Heart right ventricle (tissue), 16 donors: ENCODE measurements at regions not wholly inside any gene's neighbourhood (a gene's known extent, or its start where the extent isn't known, plus 50 kb on each side); places are given as distances from the start of the nearest gene placed in this dataset.

ENCODE experiments used
- ATAC-seq, 8 donors: fragments of 200-7000 bp; cut with Tn5 transposase; one replicate each; pipeline ENCODE4 v1.9.1; 2020; ENCODE audit warnings: mild to moderate bottlenecking in 8 of 8, moderate library complexity in 8 of 8, moderate number of reproducible peaks in 1 of 8
- DNase-seq, 2 donors: peaks; one replicate each; pipeline ENCODE4 v3.0.0-alpha.2; 2020
- H3K27ac ChIP-seq, 10 donors: fragments of 200-600 bp; sonication (generic) in 2 of 10; one replicate each; pipeline versions ENCODE4 v1.5.0 to v1.8.0; 2020 to 2022; ENCODE audit warnings: mild to moderate bottlenecking in 3 of 10
- H3K27me3 ChIP-seq, 7 donors: fragments of 200-600 bp; one replicate each; pipeline ENCODE4 v1.8.0; 2021 to 2022; ENCODE audit warnings: mild to moderate bottlenecking in 2 of 7
- H3K36me3 ChIP-seq, 9 donors: fragments of 200-600 bp; sonication (generic) in 1 of 9; one replicate each; pipeline versions ENCODE4 v1.5.0 to v1.8.0; 2020 to 2022; ENCODE audit warnings: mild to moderate bottlenecking in 2 of 9
- H3K4me1 ChIP-seq, 9 donors: fragments of 200-600 bp; sonication (generic) in 1 of 9; one replicate each; pipeline versions ENCODE4 v1.5.0 to v1.8.0; 2020 to 2022; ENCODE audit warnings: mild to moderate bottlenecking in 4 of 9
- H3K4me3 ChIP-seq, 10 donors: fragments of 200-600 bp; sonication (generic) in 2 of 10; one replicate each; pipeline versions ENCODE4 v1.5.0 to v1.8.0; 2020 to 2022; ENCODE audit warnings: mild to moderate bottlenecking in 7 of 10, moderate library complexity in 2 of 10
- H3K9me3 ChIP-seq, 11 donors: fragments of 200-600 bp in 10 of 11; sonication (generic) in 2 of 11; one replicate each; pipeline versions ENCODE4 v1.5.0 to v1.8.0; 2013 to 2022; ENCODE audit warnings: mild to moderate bottlenecking in 2 of 11, control low read depth in 1 of 11, moderate library complexity in 1 of 11
- CTCF ChIP-seq, 9 donors: fragments of 200-600 bp; sonication (generic) in 2 of 9; IDR thresholded peaks; one replicate each; pipeline versions ENCODE4 v1.5.0 to v1.8.0; 2021 to 2022; ENCODE audit warnings: antibody characterized with exemption in 9 of 9, mild to moderate bottlenecking in 5 of 9, moderate library complexity in 1 of 9
- WGBS, 2 donors: extraction: QIAGEN DNeasy Blood & Tissue Kit; methylation state at CpG; one replicate each; pipeline ENCODE4 v1.1.7; 2013; ENCODE audit warnings: inconsistent platforms in 1 of 2; 5-methylcytosine and 5-hydroxymethylcytosine counted together
- intact Hi-C, 10 donors: fragments of 100-400 bp; cut with DNase I; formaldehyde crosslinking; loops; one replicate each; pipeline versions ENCODE4 v1.11.1 to v1.14.2; 2022
- donor health status: Arrhythmogenic right ventricular cardiomyopathy.
- donor health status: ischemic (EF 13 %, LVEDD 7.1; RV severe dilation, severe dysfunction).
- donor health status: healthy with polysubstance abuse.
- donor health status: DM: no; HTN: yes; CAD: no.
- donor health status: DM: no; HTN: no; CAD: no.
- donor health status: ischemic (EF 25% LVEDD 6.9; RV normal size, moderate dysfunction).
- donor health status: ischemic (EF 25% LVEDD 5.7; RV mildly dilated, moderate dysfunction).
- donor health status: healthy.
- donor health status: DM: yes; HTN: yes; CAD: no.
- donor health status: Ischemic cardiomyopathy.
- donor health status: ischemic (EF 35%, LVEDD 5.7; RV mildly dilated, moderate dysfunction).
- donor health status: nonischemic (EF 11% LVEDD 7.7; RV severe dilation, severe dysfunction).
- donor health status: DM: yes; HTN: yes; CAD: no.
- donor health status: PGD.
- donor health status: ischemic (EF 29% LVEDD 5.4; RV normal size, mild dysfunction).
- donor health status: nonischemic (EF 23%, LVEDD 6.1; RV moderate dilation, normal function).

DNA sequence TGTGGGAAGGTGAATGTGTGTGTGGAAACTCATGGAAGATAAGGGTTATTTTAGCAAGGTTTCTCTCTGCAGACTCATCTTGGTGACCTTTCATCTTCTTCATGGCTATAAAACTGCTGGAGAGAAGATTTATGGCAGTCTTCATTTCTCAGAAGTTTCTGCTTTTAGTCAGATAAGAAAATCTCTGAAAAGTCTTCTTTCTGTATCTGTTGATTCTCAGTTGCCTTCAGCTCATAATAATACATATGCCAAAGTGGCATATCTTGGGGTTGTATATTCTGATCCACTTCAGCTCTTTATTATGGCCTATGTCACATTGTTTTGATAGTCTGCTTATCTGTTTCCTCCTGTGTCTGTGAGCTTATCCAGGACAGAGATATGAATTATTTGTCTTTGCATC, 143.3 kb upstream of the TMTC4 start:
- intact Hi-C loops = no loop called here
- no peak for ATAC-seq
- peaks cover 0 to 15% (median 0%) of the 10 kb centered on the region in 9 donors for H3K4me1 ChIP-seq
- no peak overlapping the region for H3K27ac ChIP-seq
- DNase-seq = no peak
- no peaks in the 10 kb centered on the region for H3K36me3 ChIP-seq
- no peaks in the 10 kb centered on the region for H3K27me3 ChIP-seq
- TF ChIP-seq CTCF (IDR thresholded peaks at IDR 0.05) = no peak
- H3K4me3 ChIP-seq = no peak overlapping the region
- peaks cover 0 to 15% (median 0%) of the 10 kb centered on the region in 11 donors for H3K9me3 ChIP-seq

DNA sequence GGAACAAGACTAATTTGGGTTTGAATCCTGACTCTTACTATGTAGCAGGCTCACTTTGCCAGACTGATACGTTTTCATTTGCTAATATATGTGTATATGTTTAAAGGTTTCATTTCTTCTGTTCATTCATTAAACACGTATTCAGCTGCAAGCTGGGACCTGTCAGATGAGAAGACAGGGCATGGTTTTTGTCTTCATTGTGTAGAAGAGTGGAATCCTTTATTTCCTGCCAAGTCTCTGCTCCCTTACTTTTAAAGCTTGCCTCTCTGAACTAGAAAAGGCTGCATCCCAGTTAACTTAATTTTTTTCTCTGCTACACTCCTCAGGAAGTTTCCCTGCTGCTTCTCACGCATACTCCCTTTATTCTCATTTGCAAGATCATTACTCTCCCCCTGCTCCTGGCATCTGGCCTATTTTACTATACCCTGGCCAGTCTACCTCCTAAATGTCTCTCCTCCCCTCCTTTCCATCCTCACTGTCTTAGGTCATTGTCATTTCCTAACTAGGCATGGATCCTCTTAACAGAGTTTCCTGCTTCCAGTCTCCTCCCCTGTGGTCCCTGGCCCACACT, 141.0 kb upstream of the TMTC4 start:
- peaks cover 0 to 13% (median 0%) of the 10 kb centered on the region in 11 donors for H3K9me3 ChIP-seq
- no peak overlapping the region for H3K27ac ChIP-seq
- ATAC-seq (no peak), DNase-seq (no peak)
- peaks cover 0 to 3% (median 0%) of the 10 kb centered on the region in 7 donors for H3K27me3 ChIP-seq
- no peak for TF ChIP-seq CTCF (IDR thresholded peaks at IDR 0.05)
- intact Hi-C loops = no loop called here
- H3K36me3 ChIP-seq = no peaks in the 10 kb centered on the region
- H3K4me3 ChIP-seq = no peak overlapping the region
- 36 to 56% methylated on average over 3 of the region's 3 CpGs for WGBS, 2 donors
- H3K4me1 ChIP-seq = peaks cover 0 to 15% (median 0%) of the 10 kb centered on the region in 9 donors

GRCh38 chr13:100812982-100813584, 138.5 kb upstream of the TMTC4 start:
- Histone ChIP-seq H3K27me3 (peaks cover 0 to 8% (median 0%) of the 10 kb centered on the region in 7 donors), H3K4me1 (peaks cover 0 to 15% (median 0%) of the 10 kb centered on the region in 9 donors), H3K36me3 (no peaks in the 10 kb centered on the region), H3K27ac (peak overlapping the region in 2 of 10 donors; percentile 21 to 56), H3K4me3 (no peak overlapping the region), H3K9me3 (peaks cover 0 to 9% (median 0%) of the 10 kb centered on the region in 11 donors)
- TF ChIP-seq CTCF (IDR thresholded peaks at IDR 0.05) = no peak
- 72 to 80% methylated on average over 2 of the region's 2 CpGs for WGBS, 2 donors
- peak in 3 of 8 donors; percentile 37 to 50 (median 42) for ATAC-seq
- intact Hi-C loops = no loop called here
- no peak for DNase-seq

DNA sequence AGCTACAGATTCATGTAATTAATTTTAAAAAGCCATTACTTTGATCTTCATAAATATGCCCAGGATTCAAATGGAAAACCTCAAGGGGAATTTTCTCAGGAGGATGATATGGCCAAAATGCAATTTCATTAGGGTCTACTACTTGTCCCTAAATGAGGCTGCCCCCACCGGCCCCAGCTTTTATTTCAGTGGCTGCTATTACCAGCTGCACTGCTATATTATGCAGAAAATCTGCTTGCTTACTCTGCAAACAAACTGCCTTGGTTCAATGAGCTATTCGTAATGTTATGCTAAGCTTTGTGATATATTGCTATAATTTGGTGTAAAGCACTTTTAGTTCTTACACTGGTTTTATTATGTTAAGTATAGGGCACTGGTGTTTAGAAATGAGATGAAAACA, 137.3 kb upstream of the TMTC4 start:
- Histone ChIP-seq H3K36me3 (no peaks in the 10 kb centered on the region), H3K9me3 (no peaks in the 10 kb centered on the region), H3K4me1 (peaks cover 0 to 15% (median 0%) of the 10 kb centered on the region in 9 donors), H3K4me3 (no peak overlapping the region), H3K27ac (no peak overlapping the region), H3K27me3 (peaks cover 0 to 10% (median 2%) of the 10 kb centered on the region in 7 donors)
- no peak for TF ChIP-seq CTCF (IDR thresholded peaks at IDR 0.05)
- ATAC-seq (no peak), DNase-seq (no peak)
- WGBS, 2 donors = 88 to 90% methylated on average over 2 of the region's 2 CpGs
- intact Hi-C loops = no loop called here
